IMR-90 (cell line): ENCODE measurements at regions not wholly inside any gene's neighbourhood (a gene's known extent, or its start where the extent isn't known, plus 50 kb on each side); places are given as distances from the start of the nearest gene placed in this dataset.

Experiments
- ATAC-seq: fragments of 200-7000 bp; cut with Tn5 transposase; 2 replicates; pipeline ENCODE4 v1.9.1; 2020; ENCODE audit warnings: low read depth, mild to moderate bottlenecking, moderate library complexity
- BruUV-seq: library from RNA; stranded (reverse); fragments of 400-500 nt; replicated peaks from 2 replicates; lab custom pipeline; 2021; lab: Mats Ljungman, UMichigan
- CTCF ChIA-PET: fragments of 300-600 bp; formaldehyde crosslinking; extraction: SDS; loops from one replicate; lab custom pipeline; 2021; ENCODE audit warnings: antibody characterized with exemption; lab: Yijun Ruan, JAX
- POLR2A ChIA-PET: fragments of 300-600 bp; sonication (Branson Sonifier 250); formaldehyde crosslinking; loops from one replicate; lab custom pipeline; 2022; ENCODE audit warnings: antibody characterized with exemption; ENCODE audit not compliant: unreplicated experiment; lab: Charles Lee
- DNase-seq: peaks from one replicate; pipeline ENCODE4 v3.0.0; 2013
- H2AFZ ChIP-seq: replicated peaks from 2 replicates; pipeline ENCODE3; 2013; ENCODE audit warnings: low read length, mild to moderate bottlenecking; ENCODE audit not compliant: poor library complexity
- H2AK5ac ChIP-seq: 2 replicates; pipeline ENCODE4 v1.6.1; 2013; ENCODE audit warnings: low read depth, low read length, inconsistent platforms
- H2AK9ac ChIP-seq: replicated peaks from 2 replicates; pipeline ENCODE3; 2013; ENCODE audit warnings: mild to moderate bottlenecking, low read depth, low read length, moderate library complexity; ENCODE audit not compliant: poor library complexity
- H2BK120ac ChIP-seq: 2 replicates; pipeline ENCODE4 v1.6.1; 2013; ENCODE audit warnings: low read depth, low read length, inconsistent platforms
- H2BK15ac ChIP-seq: 3 replicates; pipeline ENCODE4 v1.6.1; 2013; ENCODE audit warnings: low read depth, low read length, inconsistent platforms
- H2BK20ac ChIP-seq: 2 replicates; pipeline ENCODE4 v1.6.1; 2013; ENCODE audit warnings: low read depth, mild to moderate bottlenecking, inconsistent platforms, low read length, moderate library complexity
- H2BK5ac ChIP-seq: 2 replicates; pipeline ENCODE4 v1.6.1; 2013; ENCODE audit warnings: mild to moderate bottlenecking, low read depth, low read length, inconsistent platforms; ENCODE audit not compliant: poor library complexity, severe bottlenecking
- H3K14ac ChIP-seq: replicated peaks from 2 replicates; pipeline ENCODE4 v1.6.1; 2013; ENCODE audit warnings: low read depth, low read length, inconsistent platforms
- H3K18ac ChIP-seq: 2 replicates; pipeline ENCODE4 v1.6.1; 2013; ENCODE audit warnings: low read depth, low read length, control low read depth
- H3K23ac ChIP-seq: 2 replicates; pipeline ENCODE4 v1.6.1; 2013; ENCODE audit warnings: low read depth, low read length, inconsistent platforms
- H3K27ac ChIP-seq: 2 replicates; pipeline ENCODE4 v1.5.1; 2013; ENCODE audit warnings: mild to moderate bottlenecking, control low read depth, low read length; ENCODE audit not compliant: insufficient read depth
- H3K27me3 ChIP-seq: 2 replicates; pipeline ENCODE4 v1.6.1; 2013; ENCODE audit warnings: low read length; ENCODE audit not compliant: control insufficient read depth, insufficient read depth
- H3K36me3 ChIP-seq: 2 replicates; pipeline ENCODE4 v1.6.1; 2013; ENCODE audit warnings: low read length, mixed read lengths; ENCODE audit not compliant: control insufficient read depth, insufficient read depth
- H3K4ac ChIP-seq: 2 replicates; pipeline ENCODE4 v1.6.1; 2013; ENCODE audit warnings: low read depth, low read length, inconsistent platforms
- H3K4me1 ChIP-seq: 2 replicates; pipeline ENCODE4 v1.6.1; 2013; ENCODE audit warnings: low read length, mixed read lengths; ENCODE audit not compliant: control insufficient read depth, insufficient read depth
- H3K4me2 ChIP-seq: 2 replicates; pipeline ENCODE4 v1.6.1; 2013; ENCODE audit warnings: low read depth, mild to moderate bottlenecking, control low read depth, low read length, moderate library complexity
- H3K4me3 ChIP-seq: 2 replicates; pipeline ENCODE4 v1.5.1; 2013; ENCODE audit warnings: low read depth, mild to moderate bottlenecking, control low read depth, low read length, moderate library complexity; ENCODE audit not compliant: insufficient read depth
- H3K56ac ChIP-seq: 2 replicates; pipeline ENCODE4 v1.6.1; 2013; ENCODE audit warnings: low read length, inconsistent platforms; ENCODE audit not compliant: insufficient read depth; ENCODE audit errors: extremely low read depth
- H3K79me1 ChIP-seq, 2 experiments: 2 replicates each; pipeline ENCODE4 v1.6.1; 2013; ENCODE audit warnings: low read length in 2 of 2, inconsistent platforms in 1 of 2, low read depth in 1 of 2
- H3K9ac ChIP-seq: 2 replicates; pipeline ENCODE4 v1.6.1; 2013; ENCODE audit warnings: low read depth, low read length, control low read depth
- H3K9me1 ChIP-seq: 2 replicates; pipeline ENCODE4 v1.6.1; 2013; ENCODE audit warnings: low read length, inconsistent platforms; ENCODE audit not compliant: insufficient read depth
- H3K9me3 ChIP-seq: 2 replicates; pipeline ENCODE4 v1.6.1; 2013; ENCODE audit warnings: low read length; ENCODE audit not compliant: control insufficient read depth, insufficient read depth
- H4K20me1 ChIP-seq: 2 replicates; pipeline ENCODE4 v1.6.1; 2013; ENCODE audit warnings: low read length, inconsistent platforms; ENCODE audit not compliant: insufficient read depth
- H4K5ac ChIP-seq: 2 replicates; pipeline ENCODE4 v1.6.1; 2013; ENCODE audit warnings: mild to moderate bottlenecking, low read depth, low read length, control low read depth
- H4K8ac ChIP-seq, 2 experiments: 2 replicates each; pipeline ENCODE4 v1.6.1; 2013; ENCODE audit warnings: low read depth in 2 of 2, low read length in 2 of 2, control low read depth in 1 of 2, inconsistent platforms in 1 of 2
- H4K91ac ChIP-seq: 2 replicates; pipeline ENCODE4 v1.6.1; 2013; ENCODE audit warnings: low read depth, low read length, inconsistent platforms; ENCODE audit not compliant: insufficient read depth
- BHLHE40 ChIP-seq: fragments of 150-350 bp; IDR thresholded peaks from 2 replicates; pipeline ENCODE4 v1.6.1; 2016; ENCODE audit warnings: mild to moderate bottlenecking, low read depth, low read length
- CHD1 ChIP-seq: IDR thresholded peaks from 2 replicates; pipeline ENCODE4 v1.6.1; 2012; ENCODE audit warnings: low read depth, low read length, improper control_type of control experiment
- CTCF ChIP-seq: conservative IDR thresholded peaks from 2 replicates; pipeline ENCODE4 v1.5.1; 2012; ENCODE audit warnings: mild to moderate bottlenecking, low read depth, low read length, improper control_type of control experiment
- MAFK ChIP-seq: IDR thresholded peaks from 2 replicates; pipeline ENCODE4 v1.6.1; 2012; ENCODE audit warnings: low read depth, low read length, improper control_type of control experiment
- MAZ ChIP-seq: IDR thresholded peaks from 2 replicates; pipeline ENCODE4 v1.6.1; 2012; ENCODE audit warnings: low read depth, mild to moderate bottlenecking, low read length, improper control_type of control experiment, moderate library complexity, borderline replicate concordance
- POLR2A ChIP-seq: IDR thresholded peaks from 2 replicates; pipeline ENCODE4 v1.6.1; 2012; ENCODE audit warnings: mild to moderate bottlenecking, low read depth, low read length
- RAD21 ChIP-seq: IDR thresholded peaks from 2 replicates; pipeline ENCODE4 v1.6.1; 2012; ENCODE audit warnings: low read length, improper control_type of control experiment
- RCOR1 ChIP-seq: IDR thresholded peaks from 2 replicates; pipeline ENCODE4 v1.6.1; 2012; ENCODE audit warnings: mild to moderate bottlenecking, low read length, improper control_type of control experiment; ENCODE audit not compliant: insufficient replicate concordance
- RFX5 ChIP-seq: IDR thresholded peaks from 2 replicates; pipeline ENCODE4 v1.8.0; 2012; ENCODE audit warnings: low read depth, mild to moderate bottlenecking, low read length, moderate library complexity
- SMC3 ChIP-seq: fragments of 150-350 bp; IDR thresholded peaks from 2 replicates; pipeline ENCODE4 v1.6.1; 2016; ENCODE audit warnings: low read depth, mild to moderate bottlenecking, antibody characterized with exemption, low read length, moderate library complexity
- USF2 ChIP-seq: fragments of 150-350 bp; IDR thresholded peaks from 2 replicates; pipeline ENCODE4 v1.6.1; 2017; ENCODE audit warnings: mild to moderate bottlenecking, antibody characterized with exemption, low read length, low read depth
- WGBS, 2 experiments: methylation state at CpG; one replicate each; pipeline versions ENCODE4 v1.1.5 to v1.1.7; 2013; ENCODE audit warnings: missing lambda C conversion rate in 2 of 2; ENCODE audit not compliant: insufficient read length in 1 of 2; ENCODE audit errors: extremely low coverage in 2 of 2; 5-methylcytosine and 5-hydroxymethylcytosine counted together
- dilution Hi-C: fragments of 300-500 bp; cut with HindIII; formaldehyde crosslinking; loops from one replicate; pipeline ENCODE4 v1.14.3; 2018; ENCODE audit warnings: low sequenced_read_pairs; ENCODE audit not compliant: unreplicated experiment
- in situ Hi-C: fragments of 300-500 bp; cut with MboI; formaldehyde crosslinking; loops from 3 replicates; pipeline ENCODE4 v1.14.3; 2019; ENCODE audit warnings: low sequenced_read_pairs, inconsistent platforms, mixed read lengths
- intact Hi-C: fragments of 100-400 bp; cut with micrococcal nuclease; formaldehyde crosslinking; loops from 2 replicates; pipeline ENCODE4 v1.10.0; 2022
- TF ChIP-seq, protein P1 (sequence below): fragments of 150-350 bp; IDR thresholded peaks from 2 replicates; pipeline ENCODE4 v1.6.1; 2016; ENCODE audit warnings: low read depth, mild to moderate bottlenecking, low read length, moderate library complexity, borderline replicate concordance

DNA sequence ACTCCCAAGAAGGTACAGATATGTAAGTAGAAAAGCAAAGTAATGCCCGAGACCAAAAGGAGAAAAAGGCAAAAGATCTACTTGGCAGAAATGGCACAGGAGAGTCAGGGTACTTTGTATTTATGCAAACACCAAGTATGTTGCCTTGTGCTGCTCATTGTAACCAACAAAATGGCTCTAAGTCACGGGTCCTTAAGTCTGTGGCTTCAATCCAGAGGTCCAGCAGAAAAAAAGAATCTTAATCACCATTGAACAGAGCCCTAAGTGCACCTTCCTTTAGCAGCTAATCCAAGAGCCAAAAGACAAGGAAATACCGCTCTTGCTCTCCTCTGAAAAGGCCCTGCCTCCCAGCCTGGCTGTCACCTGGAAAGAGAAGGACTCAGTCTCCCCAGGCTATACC lies 324.9 kb upstream of the PPARGC1A start:
- Histone ChIP-seq H3K79me1 (no peaks in the 10 kb centered on the region), H2BK20ac (no peak overlapping the region), H3K36me3 (no peaks in the 10 kb centered on the region), H3K23ac (no peak overlapping the region), H4K91ac (no peak overlapping the region), H3K9me1 (no peaks in the 10 kb centered on the region), H2AK5ac (no peak overlapping the region; the same call in 1 of the 2 replicates), H4K20me1 (no peaks in the 10 kb centered on the region), H3K56ac (no peak overlapping the region), H2BK120ac (no peak overlapping the region), H3K27ac (no peak overlapping the region), H3K27me3 (no peaks in the 10 kb centered on the region), H2AFZ (no peak overlapping the region), H2BK15ac (no peak overlapping the region), H3K18ac (no peak overlapping the region; the same call in 1 of the 2 replicates), H3K9me3 (no peaks in the 10 kb centered on the region), H2AK9ac (no peak overlapping the region), H3K4ac (no peak overlapping the region), H3K9ac (no peak overlapping the region), H4K8ac (no peak overlapping the region), H3K14ac (no peak overlapping the region), H3K4me3 (no peak overlapping the region), H2BK5ac (no peak overlapping the region), H4K5ac (no peak overlapping the region), H3K4me2 (no peak overlapping the region), H3K4me1 (peaks cover 10% of the 10 kb centered on the region)
- POLR2A ChIA-PET, result no interaction called here
- in situ Hi-C loops, result no loop called here
- no TSS peak for BruUV-seq
- dilution Hi-C loops, result no loop called here
- 100% methylated on average over 1 of the region's 3 CpGs; no CpG with 5 or more reads in 1 of the 2 experiments for whole genome bisulfite sequencing, 2 experiments
- DNase-seq (no peak), ATAC-seq (no peak)
- intact Hi-C loops, result loop anchor here (5.0 kb wide), 1 partner anchor 107 kb away; no protein-coding TSS in a partner anchor
- CTCF ChIA-PET, result no interaction called here
- TF ChIP-seq RCOR1, result no peak
- no peak for TF ChIP-seq SMC3
- no peak for TF ChIP-seq RFX5
- no peak for TF ChIP-seq MAFK
- no peak for TF ChIP-seq USF2
- no peak for TF ChIP-seq CTCF
- no peak for TF ChIP-seq CHD1
- no peak for TF ChIP-seq POLR2A
- TF ChIP-seq, protein P1, sequence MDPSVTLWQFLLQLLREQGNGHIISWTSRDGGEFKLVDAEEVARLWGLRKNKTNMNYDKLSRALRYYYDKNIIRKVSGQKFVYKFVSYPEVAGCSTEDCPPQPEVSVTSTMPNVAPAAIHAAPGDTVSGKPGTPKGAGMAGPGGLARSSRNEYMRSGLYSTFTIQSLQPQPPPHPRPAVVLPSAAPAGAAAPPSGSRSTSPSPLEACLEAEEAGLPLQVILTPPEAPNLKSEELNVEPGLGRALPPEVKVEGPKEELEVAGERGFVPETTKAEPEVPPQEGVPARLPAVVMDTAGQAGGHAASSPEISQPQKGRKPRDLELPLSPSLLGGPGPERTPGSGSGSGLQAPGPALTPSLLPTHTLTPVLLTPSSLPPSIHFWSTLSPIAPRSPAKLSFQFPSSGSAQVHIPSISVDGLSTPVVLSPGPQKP, result no peak
- TF ChIP-seq BHLHE40, result no peak
- TF ChIP-seq MAZ, result no peak
- no peak for TF ChIP-seq RAD21
